GM21825 (cell line): ENCODE measurements at regions not wholly inside any gene's neighbourhood (a gene's known extent, or its start where the extent isn't known, plus 50 kb on each side); places are given as distances from the start of the nearest gene placed in this dataset.

Experiments
- ATAC-seq: cut with Tn5 transposase; IDR thresholded peaks from one replicate; pipeline ENCODE4 v1.9.1; 2021; ENCODE audit warnings: mild to moderate bottlenecking, moderate library complexity; ENCODE audit not compliant: unreplicated experiment

DNA sequence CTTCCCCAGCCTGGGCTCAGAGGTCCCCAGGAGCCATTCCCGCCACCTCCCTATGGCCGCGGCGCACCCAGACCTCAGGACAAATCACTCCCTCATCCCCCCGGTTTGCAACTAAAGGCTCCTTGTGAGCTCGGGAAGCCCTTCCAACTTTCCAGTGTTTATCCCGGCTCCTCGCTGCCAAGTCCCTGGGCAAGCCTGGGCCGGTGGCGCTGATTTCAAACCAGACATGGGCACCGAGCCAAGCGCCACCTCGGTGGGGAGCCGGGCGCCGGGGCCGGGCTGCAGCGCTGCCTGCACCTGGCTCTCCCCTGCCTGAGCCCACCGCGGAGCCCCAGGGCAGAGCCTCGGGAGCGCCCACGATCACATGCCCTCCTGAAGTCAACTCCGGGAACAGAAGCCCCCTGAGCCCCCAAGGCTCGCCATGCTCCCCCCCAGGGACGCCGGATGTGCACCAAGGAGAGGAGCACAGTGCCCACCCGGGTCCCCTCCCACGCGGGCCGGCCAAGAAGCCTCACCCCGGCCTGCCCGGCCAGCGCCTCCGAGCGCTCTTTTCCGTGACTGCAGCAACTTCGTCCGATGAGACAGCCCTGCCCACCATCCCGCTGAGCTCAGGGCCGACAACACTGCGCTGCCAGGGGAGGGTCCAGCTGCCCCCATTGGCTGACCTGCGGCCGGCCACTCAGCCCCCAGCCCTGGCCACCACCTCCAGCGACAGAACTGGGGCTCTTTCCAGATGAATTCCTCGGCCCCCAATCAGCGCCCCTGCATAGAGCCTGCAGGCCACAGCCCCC lies 50.0 kb downstream of the NCOR2 start:
- no peak for ATAC-seq

DNA sequence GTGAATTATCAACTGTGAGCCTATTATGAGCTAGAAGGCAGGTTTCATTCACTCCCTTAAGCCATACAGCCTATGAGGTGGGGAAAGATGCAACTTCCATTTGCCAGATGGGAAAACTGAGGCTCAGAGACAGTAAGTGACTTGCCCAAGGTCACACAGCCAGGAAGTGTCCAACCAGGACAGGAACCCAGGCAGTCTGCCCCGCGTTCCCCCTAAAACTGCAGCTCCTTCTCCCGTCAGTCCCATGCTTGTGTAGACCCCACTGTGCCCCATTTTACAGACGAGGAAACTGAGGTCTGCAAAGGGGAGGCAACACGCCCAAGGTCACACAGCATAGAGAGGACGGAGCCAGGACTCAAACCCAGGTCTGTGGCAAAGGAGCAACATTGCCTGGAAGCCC lies 50.6 kb downstream of the NCOR2 start:
- ATAC-seq: no peak

DNA sequence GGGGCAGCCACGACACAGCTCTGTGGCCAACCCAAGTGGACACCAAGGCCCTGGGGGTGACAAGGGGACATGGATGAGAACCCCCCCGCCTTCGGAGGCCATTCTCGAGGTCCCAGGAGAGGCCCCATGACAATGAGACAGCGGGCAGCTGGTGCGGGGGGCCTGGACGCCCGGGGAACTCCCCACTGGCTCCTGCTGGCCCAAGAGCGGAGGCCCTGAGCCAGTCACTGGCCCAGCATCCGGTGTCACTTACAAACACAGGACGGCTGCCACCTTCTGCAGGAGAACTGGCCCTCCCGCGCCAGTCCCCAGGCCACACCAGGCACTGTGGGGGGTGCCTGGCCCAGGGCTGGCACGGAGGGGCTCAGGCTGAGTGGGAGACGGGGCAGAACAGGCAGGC lies 51.4 kb downstream of the NCOR2 start:
- ATAC-seq: no peak

DNA sequence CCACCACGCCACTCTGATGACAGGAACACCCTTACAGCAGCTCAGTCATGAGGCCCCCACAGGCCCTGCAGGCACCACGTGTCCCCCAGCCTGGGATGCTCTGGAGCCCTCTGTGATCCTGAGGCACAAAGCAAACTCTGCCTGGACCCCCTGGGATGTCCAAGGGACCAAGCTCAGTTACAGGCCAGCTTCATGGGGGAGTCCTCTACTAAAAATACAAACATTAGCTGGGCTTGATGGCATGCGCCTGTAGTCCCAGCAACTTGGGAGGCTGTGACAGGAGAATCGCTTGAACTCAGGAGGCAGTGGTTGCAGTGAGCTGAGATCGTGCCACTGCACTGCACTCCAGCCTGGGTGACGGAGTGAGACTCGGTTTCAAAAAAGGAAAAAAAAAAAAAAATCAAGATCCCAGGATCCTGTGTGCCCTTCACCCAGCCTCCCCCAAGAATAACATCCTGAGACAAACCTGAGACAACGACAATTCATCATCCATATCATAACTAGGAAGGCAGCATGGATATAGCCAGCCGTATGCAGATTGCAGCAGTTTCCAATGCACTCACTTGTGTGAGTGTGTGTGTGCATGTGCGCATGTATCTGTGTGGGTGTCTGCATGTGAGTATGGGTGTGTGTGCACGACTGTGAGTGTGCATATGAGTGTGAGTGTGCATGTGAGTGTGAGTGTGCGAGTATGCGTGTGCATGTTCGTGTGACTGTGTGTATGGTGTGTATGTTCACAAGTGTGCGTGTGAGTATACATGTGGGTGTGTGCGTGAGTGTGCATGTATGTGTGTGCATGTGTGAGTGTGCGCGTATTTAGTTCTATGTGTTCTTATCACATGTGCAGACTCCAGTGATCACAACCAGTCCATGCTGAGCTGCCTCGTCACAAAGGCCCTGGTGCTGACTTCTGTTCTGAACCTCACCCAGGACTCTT lies 52.1 kb downstream of the NCOR2 start:
- no peak for ATAC-seq

DNA sequence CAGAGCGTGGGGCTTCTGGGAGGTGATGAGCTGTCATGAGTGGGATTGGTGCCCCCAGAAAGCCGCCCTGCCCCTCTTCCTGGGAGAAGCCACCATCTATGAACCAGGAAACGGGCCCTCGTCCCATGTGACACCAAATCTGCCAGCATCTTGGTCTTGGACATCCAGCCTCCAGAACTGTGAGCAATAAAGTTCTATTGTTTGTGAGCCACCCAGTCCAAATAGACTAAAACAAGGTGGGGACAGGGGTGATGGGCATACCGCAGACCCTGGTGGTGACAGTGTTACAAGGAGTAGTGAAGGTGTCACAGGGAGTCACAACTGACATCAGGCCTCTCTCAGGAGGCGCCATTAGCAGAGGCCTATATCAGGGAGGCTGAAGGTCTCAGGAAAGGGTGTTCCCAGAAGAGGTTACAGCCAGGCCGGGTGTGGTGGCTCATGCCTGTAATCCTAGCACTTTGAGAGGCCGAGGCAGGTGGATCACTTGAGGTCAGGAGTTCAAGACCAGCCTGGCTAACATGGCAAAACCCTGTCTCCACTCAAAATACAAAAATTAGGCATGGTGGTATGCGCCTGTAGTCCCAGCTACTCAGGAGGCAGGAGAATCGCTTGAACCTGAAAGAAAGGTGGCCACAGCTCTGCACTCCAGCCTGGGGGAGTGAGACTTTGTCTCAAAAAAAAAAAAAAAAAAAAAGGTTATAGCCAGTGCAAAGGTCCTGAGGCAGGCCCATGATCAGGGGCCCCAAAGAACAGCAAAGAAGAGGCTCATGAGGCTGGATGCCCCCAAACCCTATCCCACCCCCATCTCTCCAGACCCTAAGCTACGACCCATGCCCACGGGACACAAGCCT lies 53.0 kb downstream of the NCOR2 start:
- ATAC-seq: no peak

DNA sequence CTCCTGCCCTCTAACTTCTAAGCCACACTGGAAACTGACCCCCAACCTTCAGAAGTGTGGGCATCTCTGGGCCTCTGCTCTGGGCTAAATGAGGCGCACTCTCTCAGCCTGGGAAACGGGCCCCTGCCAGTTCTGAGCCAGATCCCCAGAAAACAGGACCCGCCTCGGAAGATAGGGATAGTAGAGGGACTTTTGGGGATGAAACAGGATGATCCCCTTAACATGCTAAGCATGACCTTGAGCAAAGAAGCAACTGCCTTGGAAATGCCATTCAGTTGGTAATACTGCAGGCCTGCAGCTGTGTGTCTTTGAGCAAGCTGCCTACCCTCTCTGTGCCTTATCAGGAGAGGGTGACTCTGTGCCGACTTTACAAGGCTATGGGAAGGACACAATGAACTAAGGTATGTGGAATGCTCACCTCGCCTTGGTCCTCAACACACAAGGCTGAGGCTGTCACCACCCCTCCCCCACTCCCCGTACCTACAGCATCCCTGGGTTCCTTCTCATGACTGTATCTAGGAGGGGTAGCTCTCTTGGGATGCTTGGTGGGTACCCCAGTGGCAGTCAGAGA lies 54.0 kb downstream of the NCOR2 start:
- ATAC-seq: no peak

DNA sequence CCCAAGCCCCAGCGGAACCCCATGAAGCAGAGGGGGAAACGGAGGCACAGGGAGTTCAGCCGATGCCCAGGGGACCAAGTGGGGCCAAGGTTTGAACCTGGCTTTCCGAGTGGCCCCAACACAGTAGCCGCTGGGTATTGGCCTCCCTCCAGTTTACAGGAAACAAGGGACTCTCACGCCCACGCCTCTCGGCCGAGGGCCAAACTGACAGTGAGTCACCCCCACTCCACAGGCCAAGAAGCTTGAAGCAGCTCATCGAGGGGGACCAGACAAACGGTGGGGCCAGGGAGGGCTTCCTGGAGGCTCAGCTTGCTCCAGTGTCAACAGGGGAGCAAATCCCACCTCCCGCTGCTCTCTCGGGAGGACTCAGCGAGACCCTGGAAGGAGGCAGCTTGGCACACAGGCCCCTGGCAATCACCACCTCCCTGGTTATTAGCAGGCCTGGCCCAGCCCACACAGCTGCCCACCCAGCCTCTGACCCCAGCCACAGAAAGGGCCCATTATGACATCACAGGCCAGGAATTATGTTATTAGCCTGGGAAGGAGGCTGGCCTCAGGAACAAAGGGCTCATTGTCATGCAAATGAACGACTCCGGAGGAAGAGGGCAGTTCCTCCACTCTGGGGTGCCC lies 54.6 kb downstream of the NCOR2 start:
- no peak for ATAC-seq

DNA sequence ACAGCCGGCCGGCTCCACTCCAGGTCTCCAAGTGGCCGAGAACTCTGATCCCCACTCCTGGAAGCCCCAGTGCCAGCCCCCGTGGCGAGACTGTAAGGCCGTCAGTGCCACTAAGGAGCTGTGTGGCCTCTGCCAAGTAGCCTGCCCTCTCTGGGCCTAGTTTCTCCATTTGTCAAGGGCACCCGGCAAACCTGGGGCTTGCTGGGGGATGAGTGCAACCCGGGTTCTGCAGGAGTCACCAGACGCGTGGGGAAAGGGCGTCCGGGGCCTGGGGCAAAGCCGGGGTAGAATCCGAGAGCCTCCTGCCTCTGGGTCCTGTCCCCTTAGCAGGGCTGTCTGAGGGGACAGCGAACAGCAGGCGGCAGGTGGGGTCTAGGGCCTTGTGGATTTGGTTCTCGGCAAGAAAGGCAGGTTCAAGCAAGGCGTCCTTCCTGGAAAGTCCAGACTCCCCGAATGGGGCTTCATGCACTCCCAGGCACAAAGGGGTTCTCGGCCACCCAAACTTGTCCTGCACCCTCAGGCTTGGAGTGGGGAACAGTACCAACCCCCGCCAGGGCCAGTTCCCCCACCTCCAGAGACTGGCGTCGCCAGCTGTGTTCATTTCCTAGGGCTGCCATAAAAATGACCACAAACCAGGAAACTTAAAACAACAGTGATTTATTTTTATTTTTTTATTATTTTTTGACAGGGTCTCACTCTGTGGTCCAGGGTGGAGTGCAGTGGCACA lies 56.0 kb downstream of the NCOR2 start:
- no peak for ATAC-seq

DNA sequence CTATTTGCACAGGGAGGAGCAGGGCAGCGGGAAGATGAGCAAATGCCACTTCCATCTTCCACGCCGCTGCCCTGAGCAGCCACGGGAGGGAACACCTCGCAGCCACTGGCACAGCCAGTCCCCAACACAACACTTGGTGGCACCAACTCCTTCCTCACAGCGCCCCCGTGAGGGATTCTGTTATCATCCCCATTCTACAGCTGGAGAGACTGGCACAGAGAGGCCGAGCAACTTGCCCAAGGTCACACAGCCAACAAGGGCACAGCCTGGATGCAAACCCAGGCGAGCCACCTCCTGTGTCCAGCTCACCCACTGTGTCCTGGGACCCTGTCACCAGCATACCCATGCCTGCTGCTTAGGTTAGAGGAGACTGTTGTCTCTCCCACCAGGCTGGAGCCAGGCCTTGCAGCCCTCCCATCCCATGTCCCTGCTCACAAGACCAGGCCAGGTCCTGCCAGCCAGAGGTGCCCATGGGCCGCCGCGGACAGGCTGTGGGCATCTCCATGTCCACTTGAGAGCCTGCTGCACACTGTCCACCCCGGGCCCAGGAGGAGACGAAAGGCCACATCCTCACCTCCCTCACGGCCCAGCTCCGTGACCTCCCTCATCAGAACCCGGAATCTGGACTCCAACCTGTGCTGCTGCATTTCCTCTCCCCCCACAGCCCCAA lies 57.0 kb downstream of the NCOR2 start:
- ATAC-seq: no peak

DNA sequence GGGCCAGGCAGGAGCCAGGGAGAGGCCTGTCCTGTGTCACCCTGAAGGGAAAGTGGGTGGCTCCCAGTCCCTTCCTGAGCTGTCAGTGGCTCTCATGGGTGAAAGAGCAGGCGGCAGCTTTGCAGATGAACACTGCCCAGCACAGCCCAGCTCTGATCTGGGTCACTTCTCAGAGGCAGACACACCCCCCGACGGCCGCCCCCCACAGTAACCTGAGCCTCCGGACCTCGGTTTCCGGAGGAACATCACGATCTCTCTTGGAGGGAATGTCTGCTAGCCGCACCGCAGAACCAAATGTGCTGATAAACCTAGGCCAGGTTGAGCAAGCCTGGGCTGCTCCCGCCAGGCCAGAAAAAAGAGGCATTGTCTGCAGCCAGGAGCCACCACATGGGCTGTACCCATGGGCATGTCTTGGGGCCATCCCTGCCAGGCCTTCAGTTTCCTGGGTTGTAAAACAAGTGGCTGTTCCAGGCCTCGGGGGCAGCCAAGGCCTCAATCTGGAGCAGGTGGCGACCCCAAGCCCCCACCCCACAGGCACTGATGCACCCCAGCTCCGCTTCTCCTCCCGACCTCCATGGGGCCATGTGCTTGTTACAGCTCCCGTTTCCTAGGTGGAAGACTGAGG lies 57.6 kb downstream of the NCOR2 start:
- ATAC-seq: no peak

DNA sequence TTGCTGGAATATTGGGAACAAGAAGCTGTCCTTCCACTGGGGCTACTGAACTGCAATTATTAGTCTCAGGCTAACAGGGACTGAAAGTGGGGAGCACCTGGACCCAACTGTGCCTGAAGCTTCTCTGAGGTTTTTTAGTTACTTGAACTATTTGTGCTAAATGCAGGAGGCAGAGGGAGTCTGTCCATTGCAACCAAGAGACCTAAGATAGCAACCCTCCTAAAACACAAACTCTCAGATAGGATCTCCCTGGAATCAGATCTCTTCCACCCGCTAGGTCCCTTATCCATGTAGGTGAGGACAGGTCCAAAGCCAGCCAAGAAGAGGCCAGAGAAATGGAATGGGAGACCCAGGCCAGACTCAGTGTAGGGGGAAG lies 58.1 kb downstream of the NCOR2 start:
- ATAC-seq: no peak

DNA sequence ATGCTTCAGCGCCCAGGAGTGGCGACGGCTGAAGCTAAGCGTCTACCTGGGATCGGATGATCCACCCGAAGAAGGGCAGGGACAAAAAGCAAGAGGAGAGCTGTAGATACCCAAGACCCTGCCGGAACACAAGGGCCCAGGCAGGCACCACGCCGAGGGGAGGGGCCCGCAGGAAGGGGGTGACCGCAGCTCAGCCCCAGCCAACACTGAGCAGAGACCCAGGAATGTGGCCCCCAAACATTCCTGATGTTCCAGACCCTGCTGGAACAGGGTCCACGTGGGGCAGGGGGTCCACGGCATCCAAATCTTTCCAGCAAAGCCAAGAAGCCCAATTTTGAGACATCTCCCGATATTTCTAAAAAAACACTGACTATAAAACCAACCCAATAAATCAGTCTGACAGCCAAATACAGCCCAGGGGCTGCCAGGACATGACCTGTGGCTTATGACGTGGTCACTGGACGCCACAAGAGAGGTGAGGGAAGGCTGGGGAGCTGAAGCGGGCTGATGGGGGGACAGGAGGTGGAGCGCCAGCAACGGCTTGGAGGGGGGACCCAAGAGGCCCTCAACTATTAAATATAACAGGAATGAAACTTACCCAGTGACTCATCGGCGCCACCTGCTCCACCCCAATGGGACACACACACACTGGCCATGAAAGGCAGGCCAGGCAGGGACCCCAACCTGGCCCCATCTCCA lies 58.9 kb downstream of the NCOR2 start:
- no peak for ATAC-seq

DNA sequence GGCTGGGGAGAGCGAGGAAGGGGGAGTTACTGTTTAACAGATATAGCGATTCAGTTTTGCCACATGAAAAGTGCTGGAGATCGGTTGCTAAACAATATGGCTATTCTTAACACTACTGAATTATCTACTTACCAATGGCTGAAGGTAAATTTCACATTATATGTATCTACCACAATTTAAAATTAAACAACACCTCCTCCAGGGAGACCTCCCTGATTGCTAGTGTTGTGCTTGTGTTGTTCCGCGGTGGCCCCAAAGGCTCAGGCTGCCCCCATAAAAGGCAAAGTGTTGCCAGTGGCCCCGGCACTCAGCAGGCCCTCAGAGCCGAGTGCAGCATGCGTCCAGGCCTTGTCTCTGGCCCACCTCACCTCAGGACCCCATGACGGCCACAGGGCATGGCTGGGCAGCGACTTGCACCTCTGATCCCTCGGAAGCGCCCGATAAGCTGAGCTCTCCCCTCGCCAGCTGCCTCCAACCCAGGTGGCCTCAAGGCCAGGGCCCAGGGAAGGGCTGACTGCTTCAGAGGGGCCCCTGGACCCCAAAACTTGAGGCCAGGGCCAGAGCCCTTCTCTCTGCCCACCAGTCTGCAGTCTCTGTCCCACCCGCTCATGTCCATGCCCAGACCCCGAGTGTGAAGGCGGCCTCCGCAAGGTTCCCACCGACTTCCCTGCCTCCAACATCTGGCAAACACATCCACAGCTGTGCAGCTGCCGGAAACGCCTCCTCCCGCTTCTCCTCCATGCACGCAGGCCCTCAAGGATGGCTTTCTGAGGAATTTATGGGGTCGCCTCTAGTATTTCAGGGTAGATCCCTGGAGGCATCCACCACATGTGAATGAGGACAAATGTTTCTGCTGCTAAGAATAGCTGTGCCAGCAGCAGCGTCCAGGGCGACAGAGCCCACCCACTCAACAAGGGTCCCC lies 60.0 kb downstream of the NCOR2 start:
- no peak for ATAC-seq

DNA sequence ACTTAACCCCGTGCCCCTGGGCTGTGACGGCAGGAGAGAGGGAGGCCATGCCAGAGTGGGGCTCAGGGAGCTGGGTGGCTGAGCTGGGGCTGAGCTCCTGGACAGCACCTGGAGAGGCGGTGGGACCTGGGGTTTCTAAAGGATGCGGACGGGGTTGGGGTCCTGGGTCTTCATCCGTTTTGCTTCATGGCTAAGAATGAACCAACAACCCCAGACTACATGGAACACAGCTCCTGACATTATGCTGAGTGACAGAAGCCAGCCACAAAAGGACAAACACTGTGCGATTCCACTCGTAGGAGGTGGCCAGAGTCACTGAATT lies 60.6 kb downstream of the NCOR2 start:
- no peak for ATAC-seq

DNA sequence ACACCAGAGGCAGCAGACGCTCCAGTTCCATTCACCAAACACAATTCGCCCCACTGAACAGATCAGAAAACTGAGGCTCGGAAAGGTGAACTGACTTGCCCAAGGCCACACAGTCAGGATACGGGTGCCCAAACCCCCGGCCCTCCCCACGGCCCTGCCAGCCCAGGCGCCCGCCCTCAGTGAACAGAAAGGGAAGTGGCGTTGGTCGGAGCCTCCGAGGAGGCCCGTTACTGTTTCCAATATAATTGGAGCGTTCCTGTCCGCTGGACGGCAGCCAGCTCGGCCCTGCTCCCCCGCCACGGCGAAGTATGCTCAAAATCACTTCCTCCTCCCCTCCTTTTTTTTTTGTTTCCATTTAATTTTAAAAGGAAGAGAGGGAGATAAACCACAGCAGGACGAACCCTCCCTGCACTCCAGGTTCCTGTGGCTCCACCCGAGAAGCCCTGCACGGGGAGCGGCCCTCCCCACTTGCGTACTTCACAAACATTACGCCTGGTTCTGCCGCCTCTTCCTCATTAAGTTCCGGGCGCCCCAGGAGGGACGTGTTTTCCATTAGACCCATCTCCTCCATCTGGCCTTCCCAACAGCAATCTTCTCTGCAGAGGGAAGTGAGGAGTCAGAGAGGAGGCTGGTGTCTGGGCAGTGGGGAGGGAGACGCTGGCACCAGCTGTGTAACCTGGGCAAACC lies 61.1 kb downstream of the NCOR2 start:
- no peak for ATAC-seq

DNA sequence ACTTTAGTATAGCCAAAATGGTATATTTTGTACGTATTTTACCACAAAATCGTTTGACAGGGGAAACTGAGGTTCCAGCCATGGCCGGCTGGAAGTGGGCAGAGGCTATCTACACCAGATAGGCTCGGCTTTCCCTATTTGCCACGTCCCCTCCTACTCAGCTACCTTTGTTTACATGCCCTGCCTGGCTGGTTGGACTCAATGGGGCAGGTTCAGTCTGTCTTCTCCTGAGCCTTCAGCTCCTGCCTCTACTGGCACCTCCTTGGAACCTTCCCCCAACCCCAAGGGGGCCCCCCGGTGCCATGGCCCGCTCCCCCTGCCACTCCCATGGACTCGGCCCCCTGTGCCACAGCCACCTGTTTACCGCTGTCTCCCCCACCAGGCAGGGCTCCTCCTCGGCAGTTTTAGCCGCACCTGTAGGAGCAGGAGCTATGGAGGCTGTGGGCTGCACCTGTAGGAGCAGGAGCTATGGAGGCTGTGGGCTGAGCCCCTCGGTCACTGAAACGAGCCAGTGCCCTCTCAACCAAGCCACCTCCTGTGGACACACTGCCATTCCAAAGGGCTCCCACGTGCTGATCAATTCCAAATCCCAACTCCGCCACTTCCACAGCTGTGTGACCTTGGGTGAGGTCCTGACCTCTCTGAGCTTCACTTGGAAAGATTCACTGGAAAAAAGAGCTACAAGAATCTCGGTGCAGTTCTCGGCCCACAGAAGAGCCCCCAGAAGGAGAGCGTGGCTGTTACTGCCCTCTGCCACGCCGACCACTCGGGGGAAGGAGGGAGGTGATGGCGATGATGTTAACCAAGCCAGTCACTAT lies 62.2 kb downstream of the NCOR2 start:
- ATAC-seq: no peak
